IPS DF 19.7 (cell line): ENCODE measurements at regions not wholly inside any gene's neighbourhood (a gene's known extent, or its start where the extent isn't known, plus 50 kb on each side); places are given as distances from the start of the nearest gene placed in this dataset.
"Not testable (repeated sequence)": the region's sequence is repeated elsewhere in the genome, so short reads cannot be mapped to it uniquely, and the experiment has no call there.

Experiments
- DNase-seq: peaks from one replicate; pipeline ENCODE4 v3.0.0-alpha.2; 2013; ENCODE audit warnings: low read depth, low spot score

GRCh38 chr5:71905834-71906711 lies 187.0 kb downstream of the CARTPT start:
- DNase-seq = no peak

GRCh38 chr5:71907001-71907588 lies 188.0 kb downstream of the CARTPT start:
- DNase-seq = no peak

- no peak for DNase-seq
Measured at GRCh38 chr5:71907608-71908145, 188.6 kb downstream of the CARTPT start.

GRCh38 chr5:71910741-71911140 lies 191.7 kb downstream of the CARTPT start:
- no peak for DNase-seq

- DNase-seq = no peak
Measured at GRCh38 chr5:71912021-71912420, 192.9 kb downstream of the CARTPT start.

GRCh38 chr5:71914281-71914680 lies 193.0 kb upstream of the MAP1B start:
- DNase-seq = no peak

GRCh38 chr5:71922584-71923106 lies 184.6 kb upstream of the MAP1B start:
- DNase-seq = peak; percentile 48

- DNase-seq = no peak
Measured at GRCh38 chr5:71923755-71924154, 183.5 kb upstream of the MAP1B start.

GRCh38 chr5:71924325-71924724 lies 182.9 kb upstream of the MAP1B start:
- no peak for DNase-seq

- no peak for DNase-seq
Measured at GRCh38 chr5:71924980-71925379, 182.3 kb upstream of the MAP1B start.

- no peak for DNase-seq
Measured at GRCh38 chr5:71925608-71926091, 181.6 kb upstream of the MAP1B start.

- no peak for DNase-seq
Measured at GRCh38 chr5:71929003-71929402, 178.3 kb upstream of the MAP1B start.

GRCh38 chr5:71930554-71930953 lies 176.7 kb upstream of the MAP1B start:
- not testable (repeated sequence) for DNase-seq

- DNase-seq = no peak
Measured at GRCh38 chr5:71932131-71932654, 175.1 kb upstream of the MAP1B start.

GRCh38 chr5:71932655-71933338 lies 174.5 kb upstream of the MAP1B start:
- no peak for DNase-seq

- DNase-seq = no peak
Measured at GRCh38 chr5:71934322-71934721, 173.0 kb upstream of the MAP1B start.

- DNase-seq = no peak
Measured at GRCh38 chr5:71937921-71938698, 169.2 kb upstream of the MAP1B start.

- no peak for DNase-seq
Measured at GRCh38 chr5:71938895-71939294, 168.4 kb upstream of the MAP1B start.

- DNase-seq = no peak
Measured at GRCh38 chr5:71939452-71940230, 167.6 kb upstream of the MAP1B start.

- no peak for DNase-seq
Measured at GRCh38 chr5:71943874-71944273, 163.4 kb upstream of the MAP1B start.
